MM.1S (cell line): ENCODE measurements at regions not wholly inside any gene's neighbourhood (a gene's known extent, or its start where the extent isn't known, plus 50 kb on each side); places are given as distances from the start of the nearest gene placed in this dataset.

Experiments
- CTCF ChIP-seq: fragments of 300-600 bp; sonication (generic); IDR thresholded peaks from 2 replicates; pipeline ENCODE4 v1.5.1; 2016; ENCODE audit warnings: antibody characterized with exemption, low read length, mixed read lengths
- EZH2 ChIP-seq: fragments of 300-600 bp; sonication (generic); optimal IDR thresholded peaks from 2 replicates; pipeline ENCODE3; 2017; ENCODE audit warnings: low read depth, mild to moderate bottlenecking, antibody characterized with exemption, low read length, mixed read lengths
- EZH2phosphoT487 ChIP-seq: fragments of 300-600 bp; sonication (generic); IDR thresholded peaks from 2 replicates; pipeline ENCODE4 v1.6.1; 2018; ENCODE audit warnings: antibody characterized with exemption, low read length

DNA sequence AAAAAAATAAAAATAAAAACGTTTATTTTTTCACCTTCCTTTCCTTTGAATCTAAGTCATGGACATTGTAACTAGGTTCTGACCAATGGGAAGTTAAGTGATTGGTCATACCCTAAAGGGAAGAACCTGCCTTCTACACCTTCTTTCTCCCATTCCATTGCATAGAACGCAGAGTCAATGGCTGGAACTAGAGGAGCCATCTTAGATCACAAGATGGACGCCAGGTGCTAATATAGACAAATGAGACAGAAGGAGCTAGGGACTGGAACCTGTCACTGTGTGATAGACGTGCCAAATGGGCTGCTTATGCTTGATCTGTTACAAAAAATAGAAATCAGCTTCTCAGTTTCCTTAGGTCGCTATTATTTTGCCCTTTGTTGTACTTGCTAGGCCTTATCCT, 606.6 kb downstream of the MED13L start:
- TF ChIP-seq CTCF (no peak), EZH2 (no peak), EZH2phosphoT487 (no peak)
